H9 (cell line): ENCODE measurements at regions not wholly inside any gene's neighbourhood (a gene's known extent, or its start where the extent isn't known, plus 50 kb on each side); places are given as distances from the start of the nearest gene placed in this dataset.

Source experiments
- DNase-seq: peaks from one replicate; pipeline ENCODE4 v3.0.0-alpha.2; 2017
- H2AFZ ChIP-seq: one replicate; pipeline ENCODE4 v1.6.1; 2013; ENCODE audit warnings: mild to moderate bottlenecking, low read length, control low read depth, moderate library complexity
- H2AK5ac ChIP-seq: 2 replicates; pipeline ENCODE4 v1.6.1; 2013; ENCODE audit warnings: low read length, control low read depth, mixed read lengths; ENCODE audit not compliant: insufficient read length
- H2BK120ac ChIP-seq: one replicate; pipeline ENCODE4 v1.6.1; 2013; ENCODE audit warnings: low read depth, mild to moderate bottlenecking, low read length, control low read depth, inconsistent platforms; ENCODE audit not compliant: poor library complexity, severe bottlenecking
- H2BK12ac ChIP-seq: 2 replicates; pipeline ENCODE4 v1.6.1; 2013; ENCODE audit warnings: low read length, control low read depth, mixed read lengths, low read depth; ENCODE audit not compliant: insufficient read length
- H2BK15ac ChIP-seq: 2 replicates; pipeline ENCODE4 v1.6.1; 2013; ENCODE audit warnings: low read depth, low read length, control low read depth
- H2BK20ac ChIP-seq: one replicate; pipeline ENCODE4 v1.6.1; 2013; ENCODE audit warnings: low read depth, mild to moderate bottlenecking, low read length, control low read depth, inconsistent platforms; ENCODE audit not compliant: poor library complexity, severe bottlenecking
- H2BK5ac ChIP-seq: 2 replicates; pipeline ENCODE4 v1.6.1; 2013; ENCODE audit warnings: low read length, control low read depth, mixed read lengths; ENCODE audit not compliant: insufficient read length
- H3K14ac ChIP-seq: 2 replicates; pipeline ENCODE4 v1.6.1; 2013; ENCODE audit warnings: low read length, control low read depth; ENCODE audit not compliant: insufficient read depth
- H3K18ac ChIP-seq: 2 replicates; pipeline ENCODE4 v1.6.1; 2013; ENCODE audit warnings: low read depth, mild to moderate bottlenecking, mixed read lengths, low read length, control low read depth; ENCODE audit not compliant: insufficient read length
- H3K23ac ChIP-seq: 2 replicates; pipeline ENCODE4 v1.6.1; 2013; ENCODE audit warnings: low read length, control low read depth, mixed read lengths, low read depth; ENCODE audit not compliant: insufficient read length
- H3K23me2 ChIP-seq: 2 replicates; pipeline ENCODE4 v1.6.1; 2013; ENCODE audit warnings: low read depth, mild to moderate bottlenecking, mixed read lengths, low read length, control low read depth; ENCODE audit not compliant: insufficient read length, poor library complexity, severe bottlenecking
- H3K27ac ChIP-seq: 2 replicates; pipeline ENCODE4 v1.5.1; 2013; ENCODE audit warnings: low read length, control low read depth, mixed read lengths, low read depth; ENCODE audit not compliant: insufficient read length
- H3K27me3 ChIP-seq: 2 replicates; pipeline ENCODE4 v1.6.1; 2013; ENCODE audit warnings: low read length, control low read depth, inconsistent platforms; ENCODE audit not compliant: insufficient read depth
- H3K4ac ChIP-seq: 2 replicates; pipeline ENCODE4 v1.6.1; 2013; ENCODE audit warnings: low read depth, mild to moderate bottlenecking, control low read depth, inconsistent platforms, low read length, moderate library complexity
- H3K4me1 ChIP-seq: 2 replicates; pipeline ENCODE4 v1.6.1; 2013; ENCODE audit warnings: low read length, control low read depth, inconsistent platforms; ENCODE audit not compliant: insufficient read depth
- H3K4me2 ChIP-seq: 2 replicates; pipeline ENCODE4 v1.6.1; 2013; ENCODE audit warnings: low read length, control low read depth, mixed read lengths; ENCODE audit not compliant: insufficient read length, insufficient read depth
- H3K56ac ChIP-seq: 2 replicates; pipeline ENCODE4 v1.6.1; 2013; ENCODE audit warnings: low read depth, mild to moderate bottlenecking, mixed read lengths, low read length, control low read depth; ENCODE audit not compliant: insufficient read length
- H3K79me1 ChIP-seq: 2 replicates; pipeline ENCODE4 v1.6.1; 2013; ENCODE audit warnings: low read depth, mild to moderate bottlenecking, moderate library complexity, low read length, control low read depth, inconsistent platforms; ENCODE audit not compliant: insufficient read depth, poor library complexity, severe bottlenecking
- H3K79me2 ChIP-seq: 2 replicates; pipeline ENCODE4 v1.6.1; 2013; ENCODE audit warnings: low read length, control low read depth, inconsistent platforms; ENCODE audit not compliant: insufficient read depth
- H3K9ac ChIP-seq: 2 replicates; pipeline ENCODE4 v1.6.1; 2013; ENCODE audit warnings: low read length, control low read depth, mixed read lengths; ENCODE audit not compliant: insufficient read length; ENCODE audit errors: extremely low read depth
- H3K9me3 ChIP-seq: one replicate; pipeline ENCODE4 v1.6.1; 2013; ENCODE audit warnings: low read depth, low read length, inconsistent platforms; ENCODE audit not compliant: control insufficient read depth
- H3T11ph ChIP-seq: one replicate; pipeline ENCODE4 v1.6.1; 2013; ENCODE audit warnings: mild to moderate bottlenecking, low read length, control low read depth, inconsistent platforms
- H4K20me1 ChIP-seq: one replicate; pipeline ENCODE4 v1.6.1; 2013; ENCODE audit not compliant: control insufficient read depth, insufficient read length, insufficient read depth
- H4K5ac ChIP-seq: 2 replicates; pipeline ENCODE4 v1.6.1; 2013; ENCODE audit warnings: low read depth, mild to moderate bottlenecking, mixed read lengths, low read length, control low read depth; ENCODE audit not compliant: insufficient read length
- H4K8ac ChIP-seq: replicated peaks from 2 replicates; pipeline ENCODE4 v1.6.1; 2013; ENCODE audit warnings: low read length, control low read depth, mixed read lengths, low read depth; ENCODE audit not compliant: insufficient read length
- H4K91ac ChIP-seq: 2 replicates; pipeline ENCODE4 v1.6.1; 2013; ENCODE audit warnings: low read depth, mild to moderate bottlenecking, moderate library complexity, mixed read lengths, low read length, control low read depth; ENCODE audit not compliant: insufficient read length
- H3K27ac Mint-ChIP-seq, 3 experiments: 2 replicates in 2 of 3; 3 replicates in 1 of 3; pipeline ENCODE4 v1.8.0; 2020 to 2021; ENCODE audit warnings: mixed read lengths in 3 of 3, mild to moderate bottlenecking in 1 of 3, moderate library complexity in 1 of 3
- H3K27me3 Mint-ChIP-seq: 2 replicates; pipeline ENCODE4 v1.8.0; 2021; ENCODE audit warnings: low read depth, mild to moderate bottlenecking, moderate library complexity, mixed read lengths
- H3K36me3 Mint-ChIP-seq, 3 experiments: 2 replicates in 2 of 3; 3 replicates in 1 of 3; pipeline ENCODE4 v1.8.0; 2020 to 2021; ENCODE audit warnings: low read depth in 3 of 3, mixed read lengths in 3 of 3; ENCODE audit not compliant: insufficient read depth in 1 of 3
- H3K4me1 Mint-ChIP-seq, 2 experiments: 2 replicates each; pipeline ENCODE4 v1.8.0; 2020; ENCODE audit warnings: mixed read lengths in 2 of 2
- H3K4me3 Mint-ChIP-seq, 2 experiments: 2 replicates in 1 of 2; 3 replicates in 1 of 2; pipeline ENCODE4 v1.8.0; 2020 to 2021; ENCODE audit warnings: mild to moderate bottlenecking in 2 of 2, mixed read lengths in 2 of 2, moderate library complexity in 1 of 2
- H3K9me3 Mint-ChIP-seq, 2 experiments: 2 replicates in 1 of 2; 3 replicates in 1 of 2; pipeline ENCODE4 v1.8.0; 2020; ENCODE audit warnings: mild to moderate bottlenecking in 2 of 2, mixed read lengths in 2 of 2, moderate library complexity in 1 of 2
- WGBS: extraction: QIAGEN DNeasy Blood & Tissue Kit; methylation state at CpG from one replicate; pipeline ENCODE4 v1.1.7; 2013; ENCODE audit warnings: missing lambda C conversion rate, low lambda C conversion rate, mixed read lengths; ENCODE audit not compliant: insufficient read length; ENCODE audit errors: extremely low coverage; 5-methylcytosine and 5-hydroxymethylcytosine counted together
- TF ChIP-seq, protein P1 (sequence below): fragments of 200-600 bp; sonication (generic); conservative IDR thresholded peaks from 3 replicates; pipeline ENCODE4 v1.8.0; 2021; ENCODE audit warnings: antibody characterized with exemption, mild to moderate bottlenecking

GRCh38 chrX:5051831-5052491 lies 1176.7 kb downstream of the NLGN4X start:
- H3K27ac Mint-ChIP-seq: no peak overlapping the region
- no peaks in the 10 kb centered on the region for H4K20me1 ChIP-seq

More at GRCh38 chrX:5051831-5052491, 1176.7 kb downstream of the NLGN4X start:
- Mint-ChIP-seq H3K4me3 (no peak overlapping the region), H3K9me3 (peaks cover 2 to 9% of the 10 kb centered on the region in 2 experiments; a peak in 3 of 5 replicates), H3K4me1 (no peaks in the 10 kb centered on the region; a peak in 1 of 4 replicates), H3K27me3 (no peaks in the 10 kb centered on the region), H3K36me3 (peaks cover 6 to 10% (median 9%) of the 10 kb centered on the region in 3 experiments)
- no peak overlapping the region for H2AK5ac ChIP-seq
- TF ChIP-seq, protein P1, sequence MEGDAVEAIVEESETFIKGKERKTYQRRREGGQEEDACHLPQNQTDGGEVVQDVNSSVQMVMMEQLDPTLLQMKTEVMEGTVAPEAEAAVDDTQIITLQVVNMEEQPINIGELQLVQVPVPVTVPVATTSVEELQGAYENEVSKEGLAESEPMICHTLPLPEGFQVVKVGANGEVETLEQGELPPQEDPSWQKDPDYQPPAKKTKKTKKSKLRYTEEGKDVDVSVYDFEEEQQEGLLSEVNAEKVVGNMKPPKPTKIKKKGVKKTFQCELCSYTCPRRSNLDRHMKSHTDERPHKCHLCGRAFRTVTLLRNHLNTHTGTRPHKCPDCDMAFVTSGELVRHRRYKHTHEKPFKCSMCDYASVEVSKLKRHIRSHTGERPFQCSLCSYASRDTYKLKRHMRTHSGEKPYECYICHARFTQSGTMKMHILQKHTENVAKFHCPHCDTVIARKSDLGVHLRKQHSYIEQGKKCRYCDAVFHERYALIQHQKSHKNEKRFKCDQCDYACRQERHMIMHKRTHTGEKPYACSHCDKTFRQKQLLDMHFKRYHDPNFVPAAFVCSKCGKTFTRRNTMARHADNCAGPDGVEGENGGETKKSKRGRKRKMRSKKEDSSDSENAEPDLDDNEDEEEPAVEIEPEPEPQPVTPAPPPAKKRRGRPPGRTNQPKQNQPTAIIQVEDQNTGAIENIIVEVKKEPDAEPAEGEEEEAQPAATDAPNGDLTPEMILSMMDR: no peak
- H3K14ac ChIP-seq: no peak overlapping the region
- WGBS: no CpG with 5 or more reads among the region's 5 CpGs
- H2BK15ac ChIP-seq: no peak overlapping the region
- no peak overlapping the region for H3K9ac ChIP-seq
- H3K4me2 ChIP-seq: no peak overlapping the region
- no peak overlapping the region for H4K91ac ChIP-seq
- H3K23me2 ChIP-seq: no peaks in the 10 kb centered on the region
- H3K27ac ChIP-seq: no peak overlapping the region
- no peak overlapping the region for H2BK120ac ChIP-seq
- H4K5ac ChIP-seq: no peak overlapping the region
- no peak overlapping the region for H3K4ac ChIP-seq
- no peak overlapping the region for H3K18ac ChIP-seq
- H4K8ac ChIP-seq: no peak overlapping the region
- no peaks in the 10 kb centered on the region for H3K9me3 ChIP-seq
- H3K27me3 ChIP-seq: no peaks in the 10 kb centered on the region
- no peak overlapping the region for H3T11ph ChIP-seq
- H3K79me1 ChIP-seq: no peaks in the 10 kb centered on the region
- no peak overlapping the region for H3K23ac ChIP-seq
- no peak for DNase-seq
- no peaks in the 10 kb centered on the region for H3K4me1 ChIP-seq
- H2BK20ac ChIP-seq: no peak overlapping the region
- no peaks in the 10 kb centered on the region for H3K79me2 ChIP-seq
- H2BK12ac ChIP-seq: no peak overlapping the region
- no peak overlapping the region for H2BK5ac ChIP-seq
- H2AFZ ChIP-seq: no peak overlapping the region
- H3K56ac ChIP-seq: no peak overlapping the region
